Right atrium auricular region (tissue), 2 donors: ENCODE measurements at regions not wholly inside any gene's neighbourhood (a gene's known extent, or its start where the extent isn't known, plus 50 kb on each side); places are given as distances from the start of the nearest gene placed in this dataset.

Source experiments
- DNase-seq: peaks from one replicate; pipeline ENCODE4 v3.0.0-alpha.2; 2019; ENCODE audit warnings: low spot score
- H3K27ac ChIP-seq, 2 donors: fragments of 200-600 bp; sonication (generic); 1 replicate in 1 of 2; 2 replicates in 1 of 2; pipeline ENCODE4 v1.5.1; 2016 to 2019
- H3K27me3 ChIP-seq, 2 donors: fragments of 200-600 bp; sonication (generic); one replicate each; pipeline versions ENCODE4 v1.5.1 to v1.6.0; 2017 to 2019
- H3K36me3 ChIP-seq: fragments of 200-600 bp; sonication (generic); one replicate; pipeline ENCODE4 v1.5.1; 2016
- H3K4me1 ChIP-seq, 2 donors: fragments of 200-600 bp; sonication (generic); one replicate each; pipeline versions ENCODE4 v1.5.1 to v1.6.0; 2017 to 2019
- H3K4me3 ChIP-seq, 2 donors: fragments of 200-600 bp; sonication (generic); 1 replicate in 1 of 2; 2 replicates in 1 of 2; pipeline ENCODE4 v1.5.1; 2017 to 2019; ENCODE audit warnings: mild to moderate bottlenecking in 1 of 2, moderate library complexity in 1 of 2
- H3K9me3 ChIP-seq, 2 donors: fragments of 200-600 bp; sonication (generic); one replicate each; pipeline ENCODE4 v1.5.1; 2019
- TF ChIP-seq, protein P1 (sequence below), 2 donors: fragments of 200-600 bp; sonication (generic); IDR thresholded peaks; one replicate each; pipeline ENCODE4 v1.5.1; 2019; ENCODE audit warnings: antibody characterized with exemption in 2 of 2

DNA sequence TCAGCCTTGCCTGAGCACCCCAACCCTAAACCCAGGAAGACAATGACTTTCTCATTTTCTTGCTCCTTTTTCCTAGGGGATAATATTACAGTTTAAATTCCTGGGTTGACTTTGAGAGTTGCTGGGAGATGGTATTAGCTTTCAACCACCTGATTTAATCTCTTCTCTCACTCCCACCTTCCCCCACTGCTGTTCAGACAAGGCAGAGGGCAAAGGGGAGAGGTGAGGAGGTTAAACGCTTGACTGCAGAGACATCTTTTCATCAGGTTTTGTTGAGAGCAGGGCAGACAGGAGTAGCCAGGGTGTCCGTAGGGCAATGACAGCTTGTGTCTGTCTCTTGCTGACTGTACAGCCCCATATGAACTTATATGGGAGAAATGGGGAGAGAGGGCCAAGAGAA lies 811.2 kb downstream of the MAFB start:
- Histone ChIP-seq H3K27me3 (no peaks in the 10 kb centered on the region), H3K4me1 (peaks cover 0 to 12% of the 10 kb centered on the region in 2 donors), H3K27ac (no peak overlapping the region), H3K9me3 (peaks cover 0 to 5% of the 10 kb centered on the region in 2 donors), H3K4me3 (no peak overlapping the region), H3K36me3 (no peaks in the 10 kb centered on the region)
- TF ChIP-seq, protein P1, sequence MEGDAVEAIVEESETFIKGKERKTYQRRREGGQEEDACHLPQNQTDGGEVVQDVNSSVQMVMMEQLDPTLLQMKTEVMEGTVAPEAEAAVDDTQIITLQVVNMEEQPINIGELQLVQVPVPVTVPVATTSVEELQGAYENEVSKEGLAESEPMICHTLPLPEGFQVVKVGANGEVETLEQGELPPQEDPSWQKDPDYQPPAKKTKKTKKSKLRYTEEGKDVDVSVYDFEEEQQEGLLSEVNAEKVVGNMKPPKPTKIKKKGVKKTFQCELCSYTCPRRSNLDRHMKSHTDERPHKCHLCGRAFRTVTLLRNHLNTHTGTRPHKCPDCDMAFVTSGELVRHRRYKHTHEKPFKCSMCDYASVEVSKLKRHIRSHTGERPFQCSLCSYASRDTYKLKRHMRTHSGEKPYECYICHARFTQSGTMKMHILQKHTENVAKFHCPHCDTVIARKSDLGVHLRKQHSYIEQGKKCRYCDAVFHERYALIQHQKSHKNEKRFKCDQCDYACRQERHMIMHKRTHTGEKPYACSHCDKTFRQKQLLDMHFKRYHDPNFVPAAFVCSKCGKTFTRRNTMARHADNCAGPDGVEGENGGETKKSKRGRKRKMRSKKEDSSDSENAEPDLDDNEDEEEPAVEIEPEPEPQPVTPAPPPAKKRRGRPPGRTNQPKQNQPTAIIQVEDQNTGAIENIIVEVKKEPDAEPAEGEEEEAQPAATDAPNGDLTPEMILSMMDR (IDR thresholded peaks at IDR 0.05) = no peak
- DNase-seq = no peak

DNA sequence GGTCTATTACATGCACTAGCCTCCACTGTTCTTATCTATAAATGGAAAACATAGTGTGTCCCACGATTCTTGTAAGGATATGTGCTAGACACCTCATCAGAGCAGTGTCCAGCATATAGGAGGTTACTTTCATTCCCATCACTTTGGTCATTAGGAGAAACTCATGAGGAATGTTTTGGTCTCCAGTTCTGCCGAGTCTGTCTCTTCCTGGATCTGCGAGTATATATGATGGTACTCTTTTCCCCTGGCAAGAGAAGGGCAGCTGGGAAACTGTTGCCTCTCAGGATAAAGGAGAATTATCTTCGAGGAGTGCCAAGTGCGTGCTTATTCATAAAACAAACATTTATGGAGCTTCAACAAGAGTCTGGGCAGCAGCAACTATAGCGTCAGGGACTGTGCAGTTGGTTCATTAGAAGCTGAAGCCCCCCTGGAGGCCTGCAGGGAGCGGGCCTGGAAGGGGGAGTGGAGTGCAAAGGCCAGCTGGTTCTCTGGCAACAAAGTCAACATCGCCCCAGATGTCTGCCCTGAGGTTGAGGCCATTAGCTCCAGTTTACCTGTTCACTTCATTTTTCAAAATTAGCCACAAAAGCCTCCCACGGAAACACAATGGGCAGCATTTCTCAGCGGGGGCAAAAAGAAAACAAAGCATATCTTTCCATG lies 811.9 kb downstream of the MAFB start:
- H3K36me3 ChIP-seq = no peaks in the 10 kb centered on the region
- peaks cover 0 to 12% of the 10 kb centered on the region in 2 donors for H3K4me1 ChIP-seq
- peaks cover 0 to 3% of the 10 kb centered on the region in 2 donors for H3K9me3 ChIP-seq
- DNase-seq = no peak
- no peak overlapping the region for H3K4me3 ChIP-seq
- no peaks in the 10 kb centered on the region for H3K27me3 ChIP-seq
- TF ChIP-seq, protein P1 (IDR thresholded peaks at IDR 0.05) = no peak
- no peak overlapping the region for H3K27ac ChIP-seq

DNA sequence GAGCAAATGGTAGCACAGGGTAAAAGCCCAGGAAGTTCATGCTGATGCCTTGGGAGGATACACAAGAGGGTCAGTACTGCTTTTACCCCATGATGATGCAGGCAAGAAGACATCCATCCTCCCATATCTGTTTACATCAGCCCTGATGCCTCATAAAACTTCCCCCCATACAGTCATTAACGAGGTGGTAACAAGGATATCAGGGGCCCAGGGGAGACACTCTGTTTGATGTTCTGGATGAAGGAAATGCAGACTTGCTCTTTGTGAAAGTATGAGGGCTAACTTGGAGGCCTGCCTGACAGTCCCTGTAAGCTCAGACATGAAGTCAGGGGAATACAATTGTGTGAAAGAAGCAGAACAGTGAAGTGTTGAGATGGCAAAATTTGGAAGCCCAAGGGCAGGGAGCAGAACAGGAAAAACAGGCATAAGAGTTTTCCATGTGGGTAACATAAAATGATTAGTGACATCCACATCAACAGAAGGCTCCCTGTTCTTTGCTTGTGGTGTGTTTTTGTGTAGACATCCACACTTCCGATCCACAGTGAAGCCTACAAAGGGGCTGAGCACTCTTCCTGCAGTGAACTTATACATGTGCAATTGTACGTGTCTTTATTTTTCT lies 813.4 kb downstream of the MAFB start:
- H3K36me3 ChIP-seq = no peaks in the 10 kb centered on the region
- no peaks in the 10 kb centered on the region for H3K9me3 ChIP-seq
- H3K4me3 ChIP-seq = no peak overlapping the region
- H3K27ac ChIP-seq = no peak overlapping the region
- H3K27me3 ChIP-seq = no peaks in the 10 kb centered on the region
- no peak for DNase-seq
- peaks cover 0 to 12% of the 10 kb centered on the region in 2 donors for H3K4me1 ChIP-seq
- TF ChIP-seq, protein P1 (IDR thresholded peaks at IDR 0.05) = no peak

DNA sequence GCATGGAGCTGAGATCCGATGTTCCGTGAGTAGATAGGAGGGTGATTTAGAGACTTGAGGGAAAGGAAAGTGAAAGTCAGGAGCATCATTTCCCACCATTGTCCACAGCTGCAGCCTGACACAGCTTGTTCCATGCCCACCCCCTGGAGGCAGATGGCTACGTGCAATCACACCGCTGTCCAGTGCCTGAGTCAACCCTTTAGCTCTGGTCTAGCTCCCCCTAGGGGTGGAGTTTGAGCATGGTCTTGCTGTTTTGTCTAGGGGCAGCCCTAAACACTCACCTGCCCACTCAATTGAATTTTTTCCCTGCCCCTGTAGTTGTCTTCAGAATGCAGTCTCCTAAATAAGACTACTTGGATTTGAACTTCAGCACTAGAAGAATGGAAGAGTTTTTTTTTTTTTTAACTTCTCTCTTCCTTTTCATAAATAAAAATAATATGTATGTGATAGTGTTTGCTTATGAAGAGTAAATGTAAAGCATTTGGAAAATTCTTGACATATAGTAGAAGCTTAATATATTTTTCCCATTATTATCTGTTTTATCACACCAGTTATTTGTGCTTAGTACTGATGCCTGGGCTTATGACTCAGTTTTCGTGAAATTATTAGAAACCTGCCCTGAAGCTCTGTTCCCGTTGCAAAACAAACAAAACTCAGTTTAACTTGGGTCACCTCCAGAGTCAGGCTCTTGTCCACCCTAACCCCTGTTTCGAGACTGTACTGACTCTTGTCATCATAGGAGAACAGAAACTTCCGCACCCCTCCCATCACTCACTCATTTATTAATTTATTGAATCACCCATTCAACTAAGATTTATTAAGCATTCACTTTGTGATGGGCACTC lies 814.8 kb downstream of the MAFB start:
- DNase-seq = peak; percentile 86
- Histone ChIP-seq H3K27me3 (no peaks in the 10 kb centered on the region), H3K27ac (no peak overlapping the region), H3K9me3 (no peaks in the 10 kb centered on the region), H3K4me1 (peaks cover 0 to 12% of the 10 kb centered on the region in 2 donors), H3K4me3 (no peak overlapping the region), H3K36me3 (no peaks in the 10 kb centered on the region)
- TF ChIP-seq, protein P1 (IDR thresholded peaks at IDR 0.05) = peak; percentile 71 to 86

DNA sequence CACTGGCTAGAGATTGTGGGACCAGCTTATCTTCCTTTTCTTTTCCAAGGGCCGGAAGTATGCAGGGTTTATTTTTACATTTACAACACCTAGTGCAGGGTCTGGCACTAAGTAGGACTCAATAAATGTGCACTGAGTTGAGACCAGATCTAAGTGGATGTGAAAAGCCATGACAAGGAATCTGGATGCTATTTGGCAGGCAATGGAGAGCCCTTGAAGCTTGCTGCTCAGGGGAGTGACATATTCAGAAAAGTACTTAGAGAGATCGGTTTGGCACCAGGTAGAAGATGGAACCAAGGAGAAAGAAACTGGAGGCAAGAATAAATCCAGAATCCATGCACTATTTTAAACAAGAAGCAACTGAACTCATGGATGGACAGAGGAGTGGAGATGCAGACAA lies 815.8 kb downstream of the MAFB start:
- Histone ChIP-seq H3K27me3 (no peaks in the 10 kb centered on the region), H3K4me3 (no peak overlapping the region)
- TF ChIP-seq, protein P1 (IDR thresholded peaks at IDR 0.05) = no peak

More for the DNA sequence above, 815.8 kb downstream of the MAFB start:
- Histone ChIP-seq H3K4me1 (peaks cover 0 to 12% of the 10 kb centered on the region in 2 donors), H3K9me3 (no peaks in the 10 kb centered on the region), H3K27ac (no peak overlapping the region), H3K36me3 (no peaks in the 10 kb centered on the region)
- DNase-seq = no peak
